ENCODE measurements at regions not wholly inside any gene's neighbourhood (a gene's known extent, or its start where the extent isn't known, plus 50 kb on each side); places are given as distances from the start of the nearest gene placed in this dataset.
"Not testable (repeated sequence)": the region's sequence is repeated elsewhere in the genome, so short reads cannot be mapped to it uniquely, and the experiment has no call there.

DNA sequence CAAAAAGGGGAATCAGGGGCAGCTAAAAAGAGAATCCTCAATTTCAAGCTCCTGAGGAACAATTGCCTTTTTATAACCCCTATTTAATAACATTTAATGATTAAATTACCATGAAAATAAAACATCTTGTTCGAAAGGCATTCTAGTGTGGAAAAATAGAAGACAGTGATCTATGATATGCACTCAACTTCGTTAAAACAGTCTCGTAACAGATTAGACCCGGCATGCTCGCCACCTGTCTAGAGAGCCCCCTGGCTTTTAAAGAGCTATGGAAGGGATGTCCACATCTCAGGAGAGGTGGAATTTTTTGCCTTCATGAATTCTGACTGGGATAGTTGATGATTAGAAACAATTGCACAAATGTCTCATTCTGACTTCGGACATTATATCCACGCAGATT lies 153.7 kb upstream of the MDFIC2 start:
- no peak for DNase-seq

DNA sequence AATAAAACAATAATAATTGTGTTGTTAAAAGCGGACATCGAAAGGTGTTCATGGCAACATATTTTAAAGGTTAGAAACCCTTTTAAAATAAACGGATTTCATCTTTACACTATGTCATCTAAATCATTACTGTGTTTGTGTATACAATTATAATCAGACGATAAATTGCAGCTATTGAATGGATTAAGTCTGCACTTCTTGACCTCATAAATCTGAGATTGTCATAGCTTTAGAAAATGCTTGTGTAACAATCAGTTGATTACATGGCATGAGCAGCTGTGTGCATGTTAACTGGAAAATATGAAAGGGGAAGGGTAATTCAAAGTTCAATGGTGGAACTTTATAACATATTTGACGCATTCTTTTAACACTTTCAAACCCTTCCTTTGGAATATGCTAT lies 152.4 kb upstream of the MDFIC2 start:
- no peak for DNase-seq

DNA sequence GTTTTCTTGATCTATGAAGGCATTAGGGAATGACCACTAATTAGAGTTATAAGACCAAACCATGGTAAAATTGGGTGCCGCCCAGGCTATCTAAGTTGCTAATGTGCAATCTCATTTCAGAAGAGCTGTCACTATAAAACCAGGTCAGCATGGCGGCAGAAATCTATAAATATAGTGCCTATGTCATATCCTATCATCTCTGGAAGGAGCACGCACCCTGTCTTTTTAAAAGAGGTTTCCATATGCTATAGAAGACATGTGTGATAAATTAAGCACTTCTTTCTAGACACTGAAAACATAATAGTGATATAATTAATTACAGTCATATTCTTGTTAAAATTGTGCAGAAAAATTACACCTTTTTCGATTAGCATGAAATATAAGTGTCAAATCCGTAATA lies 152.0 kb upstream of the MDFIC2 start:
- no peak for DNase-seq

DNA sequence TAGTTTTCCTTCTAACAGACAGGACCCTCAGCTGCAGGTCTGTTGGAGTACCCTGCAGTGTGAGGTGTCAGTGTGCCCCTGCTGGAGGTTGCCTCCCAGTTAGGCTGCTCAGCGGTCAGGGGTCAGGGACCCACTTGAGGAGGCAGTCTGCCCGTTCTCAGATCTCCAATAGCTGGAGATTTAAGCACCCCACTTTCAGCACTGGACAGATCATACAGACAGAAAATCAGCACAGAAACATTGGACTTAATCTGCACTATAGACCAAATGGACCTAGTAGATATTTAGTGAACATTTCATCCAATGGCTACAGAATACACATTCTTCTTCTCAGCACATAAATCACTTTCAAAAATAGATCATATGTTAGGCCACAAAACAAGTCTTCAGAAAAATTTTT lies 137.8 kb upstream of the MDFIC2 start:
- DNase-seq: not testable (repeated sequence)

DNA sequence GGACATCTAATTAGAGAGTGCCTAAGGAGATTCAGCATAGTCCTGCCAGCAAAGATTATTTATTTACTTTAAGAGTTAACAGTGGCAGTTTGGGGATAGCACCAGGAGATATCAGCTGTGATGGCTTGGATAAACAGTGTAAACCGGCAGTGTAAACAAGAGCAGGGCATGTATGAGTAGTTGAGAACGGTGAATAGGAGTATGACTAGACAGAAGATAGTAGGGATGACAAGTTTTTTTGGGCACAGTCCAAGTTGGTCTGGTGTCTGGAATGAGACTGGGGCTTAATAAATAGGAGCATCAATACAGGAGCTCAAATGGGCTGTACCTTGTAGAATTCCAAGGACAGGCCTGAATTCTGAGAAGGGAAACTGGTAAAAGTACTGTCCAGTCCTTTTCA lies 123.0 kb upstream of the MDFIC2 start:
- not testable (repeated sequence) for DNase-seq

DNA sequence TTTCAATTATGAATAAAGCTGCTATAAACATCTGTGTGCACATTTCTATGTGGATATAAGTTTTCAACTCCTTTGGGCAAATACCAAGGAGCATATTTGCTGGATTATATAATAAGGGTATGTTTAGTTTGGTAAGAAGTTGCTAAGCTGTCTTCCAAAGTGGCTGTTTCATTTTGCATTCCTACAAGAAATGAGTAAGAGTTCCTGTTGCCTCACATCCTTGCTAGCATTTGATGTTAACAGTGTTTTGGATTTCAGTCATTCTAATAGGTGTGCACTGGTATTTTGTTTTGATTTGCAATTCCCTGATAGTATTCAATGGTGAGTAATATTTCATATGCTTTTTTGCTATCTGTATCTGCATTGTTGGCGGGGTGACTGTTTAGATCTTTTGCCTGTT lies 120.7 kb upstream of the MDFIC2 start:
- DNase-seq: no peak

DNA sequence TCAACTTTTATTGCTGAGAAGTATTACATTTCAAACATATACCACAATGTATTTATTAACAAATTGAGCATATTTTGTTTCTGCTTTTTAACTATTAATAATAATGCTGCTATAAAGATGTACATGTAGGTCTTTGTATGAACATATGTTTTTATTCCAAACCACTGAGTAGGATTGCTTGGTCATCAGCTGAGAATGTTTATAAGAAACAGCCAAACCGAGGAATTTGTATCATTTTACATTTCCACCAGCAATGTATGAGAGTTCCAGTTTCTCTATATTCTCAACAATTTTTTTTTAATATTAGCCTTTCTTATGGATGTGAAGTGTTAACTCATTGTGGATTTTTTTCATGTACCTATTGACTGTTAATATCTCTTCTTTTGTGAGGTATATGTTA lies 119.5 kb upstream of the MDFIC2 start:
- no peak for DNase-seq

DNA sequence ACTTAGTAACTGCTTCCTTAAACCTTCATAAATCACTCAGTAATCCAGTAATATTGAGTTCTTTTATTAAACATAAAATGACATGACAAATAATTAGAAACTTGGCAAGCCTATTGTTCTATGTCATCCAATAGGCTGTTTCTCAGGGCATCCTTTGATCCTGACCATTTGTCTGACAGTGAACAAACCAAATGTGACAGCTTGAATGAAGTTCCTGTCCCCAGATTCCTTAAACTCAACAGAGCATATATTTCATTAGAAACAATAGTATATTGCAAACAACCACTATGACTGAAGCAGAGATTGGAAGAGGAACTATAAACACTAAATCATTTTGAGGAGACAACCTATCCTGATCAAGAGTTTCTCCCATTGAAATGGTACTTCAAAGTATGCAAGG lies 113.6 kb upstream of the MDFIC2 start:
- no peak for DNase-seq

DNA sequence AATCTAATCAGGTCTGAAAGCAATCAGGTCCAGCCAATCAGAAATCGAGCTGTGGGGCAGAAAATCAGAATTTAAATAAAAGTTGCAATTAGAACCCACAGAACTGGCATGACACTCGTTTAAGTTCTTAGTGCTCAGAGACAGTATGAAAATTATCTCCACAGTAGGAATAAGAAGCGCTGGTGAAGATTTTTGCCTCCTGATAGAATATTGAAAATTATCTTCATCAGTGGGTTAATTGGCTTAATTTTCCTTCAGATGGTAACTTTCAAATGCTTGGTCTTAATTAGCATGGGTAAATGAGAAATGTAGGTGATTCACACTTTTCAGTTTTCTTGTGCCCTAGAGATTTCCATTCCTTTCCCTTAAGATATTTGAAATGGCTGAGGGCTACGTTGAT lies 109.1 kb upstream of the MDFIC2 start:
- no peak for DNase-seq

DNA sequence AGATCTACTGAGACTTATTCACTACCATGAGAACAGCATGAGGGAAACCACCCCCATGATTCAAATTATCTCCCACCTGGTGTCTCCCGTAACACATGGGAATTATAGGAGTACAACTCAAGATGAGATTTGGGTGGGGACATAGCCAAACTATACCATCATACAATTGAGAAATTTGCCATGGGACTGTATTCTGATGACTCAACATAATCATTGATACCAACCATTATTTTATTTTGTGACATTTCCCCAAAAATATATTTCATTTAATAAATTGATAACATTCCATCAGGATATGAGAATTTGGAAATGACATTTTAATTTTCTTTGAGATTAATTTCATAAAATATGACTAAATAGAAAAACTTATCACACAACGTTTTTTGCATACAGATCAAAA lies 96.6 kb upstream of the MDFIC2 start:
- no peak for DNase-seq

DNA sequence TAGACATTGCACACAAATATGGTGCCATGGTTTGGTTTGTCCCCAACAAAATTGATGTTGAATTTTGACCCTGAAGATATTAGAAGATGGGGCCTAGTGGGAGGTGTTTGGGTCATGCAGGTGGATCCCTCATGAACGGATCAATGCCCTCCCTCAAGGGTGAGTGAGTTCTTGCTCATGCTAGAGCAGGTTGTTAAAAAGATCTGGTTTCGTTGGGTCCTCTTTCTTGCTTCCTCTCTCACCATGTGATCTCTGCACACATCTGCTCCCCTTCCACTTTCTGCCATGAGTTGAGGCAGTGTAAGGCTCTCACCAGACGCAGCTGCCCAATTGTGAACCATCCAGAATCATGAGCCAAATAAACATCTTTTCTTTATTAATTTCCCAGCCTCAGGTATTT lies 87.8 kb upstream of the MDFIC2 start:
- DNase-seq: no peak

DNA sequence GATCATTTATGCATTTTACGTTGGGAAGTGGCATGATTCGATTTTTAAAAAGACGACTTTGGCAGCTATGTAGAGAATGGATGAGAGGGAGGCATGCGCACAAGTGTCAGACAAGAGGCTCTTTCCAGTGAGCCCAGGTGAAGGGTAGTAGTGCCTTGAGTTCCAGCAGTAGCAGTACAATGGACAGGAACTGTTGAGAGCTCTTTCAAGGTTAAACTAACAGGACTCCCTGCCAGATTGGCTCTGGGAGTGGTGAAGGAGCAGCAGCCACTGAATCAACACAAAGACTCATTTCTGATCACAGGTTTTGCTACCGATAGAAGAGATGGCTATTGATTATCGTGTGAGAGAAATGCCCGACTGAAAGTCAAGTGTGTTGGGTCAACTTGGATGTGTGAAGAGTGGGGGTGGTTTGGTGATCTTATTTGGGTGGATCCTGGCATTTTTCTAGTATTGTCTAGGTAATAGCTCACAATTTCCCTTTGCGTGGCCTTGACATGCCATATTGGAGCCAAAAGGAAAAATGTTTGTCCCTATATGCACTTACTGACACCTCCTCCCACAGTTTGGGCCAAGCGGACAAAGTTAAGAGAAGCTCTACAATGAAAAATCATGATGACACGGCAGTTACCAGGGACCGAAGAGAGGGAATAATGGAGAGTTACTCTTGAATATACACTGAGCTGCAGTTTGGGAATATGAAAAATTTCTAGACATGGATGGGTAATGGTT lies 81.6 kb upstream of the MDFIC2 start:
- DNase-seq: no peak

DNA sequence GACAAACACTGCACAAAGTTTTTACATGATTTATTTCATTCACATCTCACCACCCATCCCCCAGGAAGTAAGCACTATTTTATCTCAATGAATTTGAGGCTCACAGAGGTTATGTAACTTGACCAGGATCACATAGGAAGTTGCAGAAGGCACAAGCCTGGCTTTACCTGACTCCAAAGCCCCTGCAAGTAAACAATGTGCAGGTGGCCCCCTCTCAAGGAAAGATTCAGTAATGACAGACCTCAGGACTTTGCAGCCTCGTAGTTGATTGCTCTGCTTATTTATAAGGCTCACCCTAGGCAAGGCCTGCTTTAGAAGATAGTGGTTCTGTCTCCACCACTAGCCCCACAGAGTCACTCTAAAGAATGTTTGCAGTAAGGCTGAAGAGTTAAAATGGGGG lies 79.8 kb upstream of the MDFIC2 start:
- DNase-seq: no peak

DNA sequence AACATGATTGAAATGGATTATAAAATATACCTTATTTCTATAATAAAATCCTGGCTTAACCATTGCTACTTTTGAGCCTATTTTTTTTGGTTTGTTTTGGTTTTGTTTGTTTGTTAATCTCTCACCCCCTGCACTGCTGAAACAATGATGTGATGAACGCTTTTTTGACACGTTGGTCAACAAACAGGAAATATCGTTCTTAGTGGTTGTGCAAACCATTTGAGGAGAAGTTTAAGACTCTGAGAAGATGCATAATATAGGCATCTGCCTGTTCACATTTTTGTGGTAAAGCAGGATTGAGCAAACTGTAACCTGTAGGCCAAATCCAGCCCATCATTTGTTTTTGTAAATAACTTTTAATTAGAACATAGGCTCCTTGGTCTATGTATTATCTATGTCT lies 75.5 kb upstream of the MDFIC2 start:
- no peak for DNase-seq

DNA sequence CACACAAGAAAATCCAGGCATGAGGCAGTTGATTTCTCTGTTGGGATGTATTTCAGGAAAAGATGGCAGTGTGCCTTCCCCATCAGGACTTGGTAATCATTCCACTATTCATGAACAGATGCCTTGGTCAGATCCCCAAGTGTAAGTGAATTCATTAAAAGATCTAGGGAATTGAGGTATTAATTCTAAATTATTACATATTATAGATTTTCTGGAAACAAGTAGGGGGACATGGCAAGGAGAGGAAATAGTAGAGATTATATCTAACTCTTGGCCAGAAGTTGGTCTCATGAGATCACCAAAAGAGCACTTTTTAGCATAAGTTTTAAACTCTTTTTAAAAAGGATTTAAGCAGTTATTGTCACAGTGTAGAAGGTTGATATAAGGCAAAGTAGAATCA lies 74.4 kb upstream of the MDFIC2 start:
- no peak for DNase-seq

DNA sequence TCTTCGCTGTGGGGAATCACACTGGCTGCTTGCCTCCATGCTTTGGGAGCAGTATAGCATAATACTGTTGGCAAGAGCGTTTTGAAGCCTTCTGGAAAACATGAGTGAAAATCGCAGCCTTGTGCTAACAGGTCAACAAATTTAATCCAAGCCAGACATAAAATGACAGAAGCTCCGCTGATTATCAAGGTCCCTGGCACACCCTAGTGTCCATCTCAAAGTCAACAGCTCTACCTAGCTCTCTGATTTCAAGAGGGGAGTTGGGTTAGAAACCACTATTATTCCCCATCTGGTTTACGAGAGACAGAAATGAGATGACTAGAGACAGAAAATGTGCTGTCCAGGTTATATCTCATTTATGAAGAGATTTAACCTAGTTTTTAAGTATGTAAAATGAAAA lies 73.6 kb upstream of the MDFIC2 start:
- no peak for DNase-seq

DNA sequence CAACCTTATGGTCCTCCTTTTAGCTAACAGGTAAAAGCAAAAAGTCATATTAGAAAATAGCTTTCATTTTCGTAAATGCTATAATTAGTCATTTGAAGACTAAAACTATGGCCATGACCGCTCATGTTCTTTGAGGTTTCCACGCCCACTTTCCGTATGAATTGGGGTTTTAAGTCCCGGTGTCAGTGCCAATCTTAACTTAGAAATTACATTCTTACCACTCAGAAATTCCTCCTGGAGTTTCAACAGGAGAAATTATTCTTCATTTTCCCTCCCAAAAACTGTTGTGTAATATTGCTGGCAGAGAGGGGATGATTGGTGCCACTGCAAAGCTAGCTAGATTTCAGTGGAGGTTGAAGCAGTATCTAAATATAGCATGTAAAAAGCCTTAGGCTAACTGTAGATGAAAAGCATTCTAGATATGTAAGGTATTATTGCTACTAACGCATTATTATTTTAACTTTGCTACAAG lies 71.0 kb upstream of the MDFIC2 start:
- no peak for DNase-seq

DNA sequence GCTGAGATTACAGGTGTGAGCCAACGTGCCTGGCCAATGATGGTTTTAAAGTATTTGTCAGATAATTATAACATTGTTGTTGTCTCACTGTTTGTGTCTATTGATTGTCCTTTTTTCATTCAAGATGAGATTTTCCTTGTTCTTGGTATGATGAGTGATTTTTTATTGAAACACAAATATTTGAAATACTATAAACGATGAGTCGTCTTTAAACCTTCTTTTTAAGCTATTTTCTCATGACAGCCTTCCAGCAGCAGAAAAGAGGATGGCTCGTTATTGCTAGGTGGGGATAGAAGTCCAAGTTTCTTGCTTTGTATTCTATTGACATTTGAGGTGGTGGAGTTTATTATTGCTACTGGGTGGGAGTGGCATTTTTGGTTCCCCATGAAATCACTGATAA lies 61.7 kb upstream of the MDFIC2 start:
- no peak for DNase-seq
